Panc1 (cell line): ENCODE measurements at regions not wholly inside any gene's neighbourhood (a gene's known extent, or its start where the extent isn't known, plus 50 kb on each side); places are given as distances from the start of the nearest gene placed in this dataset.

Source experiments
- ATAC-seq: fragments of 200-7000 bp; cut with Tn5 transposase; 2 replicates; pipeline ENCODE4 v1.9.1; 2020; ENCODE audit warnings: mild to moderate bottlenecking, moderate library complexity
- BruUV-seq: library from RNA; stranded (reverse); fragments of 400-500 nt; replicated peaks from 2 replicates; lab custom pipeline; 2021; lab: Mats Ljungman, UMichigan
- CTCF ChIA-PET: fragments of 300-600 bp; sonication (Branson Sonifier 250); formaldehyde crosslinking; loops from one replicate; lab custom pipeline; 2022; ENCODE audit warnings: antibody characterized with exemption; lab: Charles Lee
- POLR2A ChIA-PET: fragments of 300-600 bp; sonication (Branson Sonifier 250); formaldehyde crosslinking; loops from one replicate; lab custom pipeline; 2022; ENCODE audit warnings: antibody characterized with exemption; lab: Charles Lee
- DNase-seq: peaks from one replicate; pipeline ENCODE4 v3.0.0-alpha.2; 2010; ENCODE audit warnings: low read depth, low spot score
- H3K27ac ChIP-seq: 2 replicates; pipeline ENCODE4 v1.5.1; 2011; ENCODE audit warnings: mild to moderate bottlenecking, low read length, inconsistent platforms
- H3K27me3 ChIP-seq: fragments of 200-500 bp; sonication (Bioruptor generic); 2 replicates; pipeline ENCODE4 v1.6.0; 2014; ENCODE audit warnings: low read length, inconsistent platforms; ENCODE audit not compliant: control insufficient read depth, insufficient read depth
- H3K36me3 ChIP-seq: fragments of 200-500 bp; sonication (Bioruptor generic); 2 replicates; pipeline ENCODE4 v1.5.1; 2014; ENCODE audit warnings: inconsistent platforms, mild to moderate bottlenecking, low read length, moderate library complexity; ENCODE audit not compliant: control insufficient read depth, insufficient read depth
- H3K4me1 ChIP-seq: 2 replicates; pipeline ENCODE4 v1.5.1; 2011; ENCODE audit warnings: inconsistent platforms, mild to moderate bottlenecking, low read length, moderate library complexity; ENCODE audit not compliant: control insufficient read depth, insufficient read depth
- H3K4me3 ChIP-seq, 2 experiments: 2 replicates each; pipeline ENCODE4 v1.5.1; 2011 to 2012; ENCODE audit warnings: low read depth in 2 of 2, low read length in 2 of 2, mild to moderate bottlenecking in 2 of 2, inconsistent platforms in 1 of 2, moderate library complexity in 1 of 2
- H3K9me3 ChIP-seq: fragments of 200-500 bp; sonication (Bioruptor generic); 2 replicates; pipeline ENCODE4 v1.5.1; 2014; ENCODE audit warnings: low read depth, mild to moderate bottlenecking, inconsistent platforms, low read length, moderate library complexity; ENCODE audit not compliant: control insufficient read depth, insufficient read depth
- POLR2AphosphoS5 ChIP-seq: IDR thresholded peaks from 2 replicates; pipeline ENCODE4 v1.6.1; 2012; ENCODE audit warnings: mild to moderate bottlenecking, low read depth, low read length, moderate library complexity
- SIN3A ChIP-seq: IDR thresholded peaks from 2 replicates; pipeline ENCODE4 v1.6.1; 2012; ENCODE audit warnings: low read depth, mild to moderate bottlenecking, low read length, moderate library complexity, borderline replicate concordance; ENCODE audit not compliant: insufficient read depth
- TCF7L2 ChIP-seq: IDR thresholded peaks from 2 replicates; pipeline ENCODE4 v1.6.1; 2011; ENCODE audit warnings: mild to moderate bottlenecking, low read depth, low read length, inconsistent platforms
- in situ Hi-C: cut with HindIII; loops from 2 replicates; pipeline ENCODE4 v1.10.0; 2016; ENCODE audit warnings: low sequenced_read_pairs, low pct_unique_long_range_greater_than_20kb
- intact Hi-C: fragments of 100-400 bp; cut with micrococcal nuclease; formaldehyde crosslinking; loops from one replicate; pipeline ENCODE4 v1.10.0; 2022; ENCODE audit not compliant: unreplicated experiment
- TF ChIP-seq, protein P1 (sequence below), 2 experiments: IDR thresholded peaks; 2 replicates each; pipeline ENCODE4 v1.6.1; 2011 to 2012; ENCODE audit warnings: low read depth in 2 of 2, control low read depth in 1 of 2, low read length in 1 of 2, mild to moderate bottlenecking in 1 of 2, moderate library complexity in 1 of 2; ENCODE audit not compliant: insufficient read depth in 1 of 2
- TF ChIP-seq, protein P2 (sequence below): fragments of 450-650 bp; IDR thresholded peaks from 2 replicates; pipeline ENCODE4 v1.5.1; 2017; ENCODE audit warnings: mild to moderate bottlenecking

DNA sequence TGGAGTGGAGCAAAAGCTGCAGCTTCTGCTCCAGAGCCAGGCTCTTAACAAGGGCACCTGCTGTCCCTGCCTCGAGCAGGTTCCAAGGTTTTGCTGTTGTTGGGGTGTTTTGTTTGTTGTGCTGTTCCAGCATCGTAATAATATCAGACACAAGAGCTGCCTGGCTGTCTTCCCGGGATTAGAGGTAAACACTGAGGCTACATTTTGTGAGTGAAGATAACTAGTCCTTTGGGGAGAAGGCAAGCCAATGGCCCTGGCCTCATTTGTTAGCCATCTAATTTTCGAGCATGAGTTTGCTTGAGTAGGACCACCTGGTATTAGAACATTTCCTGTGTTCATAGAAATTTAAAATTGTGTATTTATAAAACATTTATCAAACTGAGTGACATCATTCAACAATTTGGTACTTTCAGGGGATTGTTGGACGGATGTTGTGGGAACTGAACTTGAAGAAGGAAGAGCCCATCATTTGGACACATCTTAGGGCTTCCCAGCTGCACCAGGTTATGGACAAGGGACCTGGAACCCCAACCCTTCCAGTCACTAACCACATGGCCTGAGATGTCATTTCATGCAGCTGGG lies 555.0 kb downstream of the TNS3 start:
- ChIA-PET CTCF (no interaction called here), POLR2A (no interaction called here)
- Histone ChIP-seq H3K4me3 (no peak overlapping the region), H3K4me1 (no peaks in the 10 kb centered on the region), H3K27me3 (no peaks in the 10 kb centered on the region; the same call in 1 of the 2 replicates), H3K9me3 (no peaks in the 10 kb centered on the region), H3K27ac (no peak overlapping the region), H3K36me3 (no peaks in the 10 kb centered on the region)
- BruUV-seq = no TSS peak
- intact Hi-C loops (no loop called here), in situ Hi-C loops (no loop called here)
- TF ChIP-seq POLR2AphosphoS5 (no peak), SIN3A (no peak), TCF7L2 (no peak; the same call in 1 of the 2 replicates)
- TF ChIP-seq, protein P1, sequence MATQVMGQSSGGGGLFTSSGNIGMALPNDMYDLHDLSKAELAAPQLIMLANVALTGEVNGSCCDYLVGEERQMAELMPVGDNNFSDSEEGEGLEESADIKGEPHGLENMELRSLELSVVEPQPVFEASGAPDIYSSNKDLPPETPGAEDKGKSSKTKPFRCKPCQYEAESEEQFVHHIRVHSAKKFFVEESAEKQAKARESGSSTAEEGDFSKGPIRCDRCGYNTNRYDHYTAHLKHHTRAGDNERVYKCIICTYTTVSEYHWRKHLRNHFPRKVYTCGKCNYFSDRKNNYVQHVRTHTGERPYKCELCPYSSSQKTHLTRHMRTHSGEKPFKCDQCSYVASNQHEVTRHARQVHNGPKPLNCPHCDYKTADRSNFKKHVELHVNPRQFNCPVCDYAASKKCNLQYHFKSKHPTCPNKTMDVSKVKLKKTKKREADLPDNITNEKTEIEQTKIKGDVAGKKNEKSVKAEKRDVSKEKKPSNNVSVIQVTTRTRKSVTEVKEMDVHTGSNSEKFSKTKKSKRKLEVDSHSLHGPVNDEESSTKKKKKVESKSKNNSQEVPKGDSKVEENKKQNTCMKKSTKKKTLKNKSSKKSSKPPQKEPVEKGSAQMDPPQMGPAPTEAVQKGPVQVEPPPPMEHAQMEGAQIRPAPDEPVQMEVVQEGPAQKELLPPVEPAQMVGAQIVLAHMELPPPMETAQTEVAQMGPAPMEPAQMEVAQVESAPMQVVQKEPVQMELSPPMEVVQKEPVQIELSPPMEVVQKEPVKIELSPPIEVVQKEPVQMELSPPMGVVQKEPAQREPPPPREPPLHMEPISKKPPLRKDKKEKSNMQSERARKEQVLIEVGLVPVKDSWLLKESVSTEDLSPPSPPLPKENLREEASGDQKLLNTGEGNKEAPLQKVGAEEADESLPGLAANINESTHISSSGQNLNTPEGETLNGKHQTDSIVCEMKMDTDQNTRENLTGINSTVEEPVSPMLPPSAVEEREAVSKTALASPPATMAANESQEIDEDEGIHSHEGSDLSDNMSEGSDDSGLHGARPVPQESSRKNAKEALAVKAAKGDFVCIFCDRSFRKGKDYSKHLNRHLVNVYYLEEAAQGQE (IDR thresholded peaks at IDR 0.05; ENCODE audit: insufficient read depth in 1 of 2, low read depth in 2 of 2, low read length in 1 of 2) = no peak
- TF ChIP-seq, protein P2, sequence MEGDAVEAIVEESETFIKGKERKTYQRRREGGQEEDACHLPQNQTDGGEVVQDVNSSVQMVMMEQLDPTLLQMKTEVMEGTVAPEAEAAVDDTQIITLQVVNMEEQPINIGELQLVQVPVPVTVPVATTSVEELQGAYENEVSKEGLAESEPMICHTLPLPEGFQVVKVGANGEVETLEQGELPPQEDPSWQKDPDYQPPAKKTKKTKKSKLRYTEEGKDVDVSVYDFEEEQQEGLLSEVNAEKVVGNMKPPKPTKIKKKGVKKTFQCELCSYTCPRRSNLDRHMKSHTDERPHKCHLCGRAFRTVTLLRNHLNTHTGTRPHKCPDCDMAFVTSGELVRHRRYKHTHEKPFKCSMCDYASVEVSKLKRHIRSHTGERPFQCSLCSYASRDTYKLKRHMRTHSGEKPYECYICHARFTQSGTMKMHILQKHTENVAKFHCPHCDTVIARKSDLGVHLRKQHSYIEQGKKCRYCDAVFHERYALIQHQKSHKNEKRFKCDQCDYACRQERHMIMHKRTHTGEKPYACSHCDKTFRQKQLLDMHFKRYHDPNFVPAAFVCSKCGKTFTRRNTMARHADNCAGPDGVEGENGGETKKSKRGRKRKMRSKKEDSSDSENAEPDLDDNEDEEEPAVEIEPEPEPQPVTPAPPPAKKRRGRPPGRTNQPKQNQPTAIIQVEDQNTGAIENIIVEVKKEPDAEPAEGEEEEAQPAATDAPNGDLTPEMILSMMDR = no peak
- DNase-seq (no peak), ATAC-seq (no peak)

DNA sequence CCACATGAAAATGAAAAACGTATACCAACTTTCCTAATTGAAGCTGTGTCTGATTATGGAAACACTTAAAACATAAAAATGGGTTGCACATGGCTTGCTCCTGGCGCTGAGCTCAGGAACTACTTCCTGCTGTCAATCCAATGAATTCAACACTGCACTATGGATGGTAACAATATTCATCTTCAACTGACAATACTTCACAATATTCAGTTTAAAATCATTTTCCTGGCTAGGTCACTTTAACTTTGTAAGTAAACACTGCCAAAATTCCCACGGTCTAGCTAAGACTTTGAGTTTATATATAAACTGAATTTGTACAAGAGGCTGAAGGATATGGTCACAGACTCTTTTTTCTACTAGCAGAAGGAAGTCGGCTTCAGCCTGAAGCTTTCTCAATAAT lies 556.9 kb downstream of the TNS3 start:
- no peak for TF ChIP-seq TCF7L2
- TF ChIP-seq POLR2AphosphoS5 = no peak
- TF ChIP-seq, protein P2 = no peak
- TF ChIP-seq SIN3A = no peak
- TF ChIP-seq, protein P1 (IDR thresholded peaks at IDR 0.05; ENCODE audit: insufficient read depth in 1 of 2, low read depth in 2 of 2, low read length in 1 of 2) = no peak
- intact Hi-C loops (no loop called here), in situ Hi-C loops (no loop called here)
- Histone ChIP-seq H3K9me3 (no peaks in the 10 kb centered on the region), H3K27ac (no peak overlapping the region), H3K4me1 (no peaks in the 10 kb centered on the region), H3K4me3 (no peak overlapping the region), H3K36me3 (no peaks in the 10 kb centered on the region), H3K27me3 (no peaks in the 10 kb centered on the region; the same call in 1 of the 2 replicates)
- ChIA-PET POLR2A (no interaction called here), CTCF (no interaction called here)
- ATAC-seq (no peak), DNase-seq (no peak)
- BruUV-seq = no TSS peak
